ENCODE measurements at regions not wholly inside any gene's neighbourhood (a gene's known extent, or its start where the extent isn't known, plus 50 kb on each side); places are given as distances from the start of the nearest gene placed in this dataset.

DNA sequence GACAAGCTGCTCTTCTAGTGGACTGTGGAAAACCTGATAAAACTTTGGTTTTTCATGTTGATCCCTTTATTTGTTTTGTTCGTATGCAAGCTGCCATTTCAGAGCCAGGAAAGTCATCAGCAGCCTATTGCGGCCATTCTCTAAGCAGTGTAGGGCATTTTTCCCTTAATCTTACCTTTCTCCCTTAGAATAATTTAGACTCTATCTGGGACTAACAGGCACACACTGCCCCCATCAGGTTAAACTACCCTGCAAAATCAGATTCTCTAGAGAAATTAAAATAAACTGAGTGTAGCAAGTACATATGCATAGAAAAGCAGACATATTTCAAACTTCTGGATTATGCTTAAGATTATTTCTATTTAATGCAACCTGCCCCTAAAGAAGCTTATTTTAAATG is 347.5 kb downstream of the METTL4 start:
- Histone ChIP-seq H3K9me2 (ENCODE audit: insufficient read depth) (no peaks in the 10 kb centered on the region), H2AFZ (ENCODE audit: low read depth, low read length, poor library complexity, severe bottlenecking) (no peak overlapping the region), H3K4me3 (replicated peaks in 1 of 2; ENCODE audit: low read depth in 1 of 2, low read length in 2 of 2) (no peak overlapping the region), H3K9ac (ENCODE audit: low read length) (no peak overlapping the region), H4K20me1 (ENCODE audit: insufficient read depth) (no peaks in the 10 kb centered on the region), H3K79me2 (ENCODE audit: insufficient read depth, low read length) (no peaks in the 10 kb centered on the region), H3K4me1 (ENCODE audit: control insufficient read depth in 1 of 2, insufficient read depth in 2 of 2, low read length in 2 of 2) (no peaks in the 10 kb centered on the region), H3K27ac (ENCODE audit: low read depth, low read length) (no peak overlapping the region), H3K36me3 (ENCODE audit: control insufficient read depth in 1 of 2, insufficient read depth in 2 of 2, low read length in 2 of 2) (no peaks in the 10 kb centered on the region), H3K27me3 (ENCODE audit: insufficient read depth, low read length) (no peaks in the 10 kb centered on the region), H3K9me3 (ENCODE audit: control insufficient read depth in 1 of 2, insufficient read depth in 1 of 2, low read depth in 1 of 2, low read length in 2 of 2) (no peaks in the 10 kb centered on the region), H3K4me2 (ENCODE audit: low read length) (no peak overlapping the region)
- BruUV-seq (replicated peaks) = no TSS peak
- CTCF ChIA-PET = interaction anchor here (0.7 to 3.1 kb wide), 6 partner anchors 120 to 638 kb away, joined by 3 to 11 read pairs (median 5); no protein-coding TSS in a partner anchor
- DNase-seq (ENCODE audit: low read depth, low spot score) (peak; percentile 15), ATAC-seq (peak; percentile 67)
- POLR2A ChIA-PET = no interaction called here
- RAD21 ChIA-PET (ENCODE audit: low non-redundant PET in 1 of 2, low total read pairs in 2 of 2, uncharacterized antibody in 2 of 2, unreplicated experiment in 2 of 2) = no interaction called here
- TF ChIP-seq, protein P1, sequence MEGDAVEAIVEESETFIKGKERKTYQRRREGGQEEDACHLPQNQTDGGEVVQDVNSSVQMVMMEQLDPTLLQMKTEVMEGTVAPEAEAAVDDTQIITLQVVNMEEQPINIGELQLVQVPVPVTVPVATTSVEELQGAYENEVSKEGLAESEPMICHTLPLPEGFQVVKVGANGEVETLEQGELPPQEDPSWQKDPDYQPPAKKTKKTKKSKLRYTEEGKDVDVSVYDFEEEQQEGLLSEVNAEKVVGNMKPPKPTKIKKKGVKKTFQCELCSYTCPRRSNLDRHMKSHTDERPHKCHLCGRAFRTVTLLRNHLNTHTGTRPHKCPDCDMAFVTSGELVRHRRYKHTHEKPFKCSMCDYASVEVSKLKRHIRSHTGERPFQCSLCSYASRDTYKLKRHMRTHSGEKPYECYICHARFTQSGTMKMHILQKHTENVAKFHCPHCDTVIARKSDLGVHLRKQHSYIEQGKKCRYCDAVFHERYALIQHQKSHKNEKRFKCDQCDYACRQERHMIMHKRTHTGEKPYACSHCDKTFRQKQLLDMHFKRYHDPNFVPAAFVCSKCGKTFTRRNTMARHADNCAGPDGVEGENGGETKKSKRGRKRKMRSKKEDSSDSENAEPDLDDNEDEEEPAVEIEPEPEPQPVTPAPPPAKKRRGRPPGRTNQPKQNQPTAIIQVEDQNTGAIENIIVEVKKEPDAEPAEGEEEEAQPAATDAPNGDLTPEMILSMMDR (IDR thresholded peaks at IDR 0.05 in 2 of 3, conservative IDR thresholded peaks at IDR 0.05 in 1 of 3; ENCODE audit: borderline replicate concordance in 1 of 3, insufficient read depth in 1 of 3, low read depth in 2 of 3, low read length in 2 of 3) = peak; percentile 40 to 61 (median 49); a peak in 5 of 6 replicates
- no peak for TF ChIP-seq SP1 (IDR thresholded peaks at IDR 0.05; ENCODE audit: low read depth)
- TF ChIP-seq, protein P2, sequence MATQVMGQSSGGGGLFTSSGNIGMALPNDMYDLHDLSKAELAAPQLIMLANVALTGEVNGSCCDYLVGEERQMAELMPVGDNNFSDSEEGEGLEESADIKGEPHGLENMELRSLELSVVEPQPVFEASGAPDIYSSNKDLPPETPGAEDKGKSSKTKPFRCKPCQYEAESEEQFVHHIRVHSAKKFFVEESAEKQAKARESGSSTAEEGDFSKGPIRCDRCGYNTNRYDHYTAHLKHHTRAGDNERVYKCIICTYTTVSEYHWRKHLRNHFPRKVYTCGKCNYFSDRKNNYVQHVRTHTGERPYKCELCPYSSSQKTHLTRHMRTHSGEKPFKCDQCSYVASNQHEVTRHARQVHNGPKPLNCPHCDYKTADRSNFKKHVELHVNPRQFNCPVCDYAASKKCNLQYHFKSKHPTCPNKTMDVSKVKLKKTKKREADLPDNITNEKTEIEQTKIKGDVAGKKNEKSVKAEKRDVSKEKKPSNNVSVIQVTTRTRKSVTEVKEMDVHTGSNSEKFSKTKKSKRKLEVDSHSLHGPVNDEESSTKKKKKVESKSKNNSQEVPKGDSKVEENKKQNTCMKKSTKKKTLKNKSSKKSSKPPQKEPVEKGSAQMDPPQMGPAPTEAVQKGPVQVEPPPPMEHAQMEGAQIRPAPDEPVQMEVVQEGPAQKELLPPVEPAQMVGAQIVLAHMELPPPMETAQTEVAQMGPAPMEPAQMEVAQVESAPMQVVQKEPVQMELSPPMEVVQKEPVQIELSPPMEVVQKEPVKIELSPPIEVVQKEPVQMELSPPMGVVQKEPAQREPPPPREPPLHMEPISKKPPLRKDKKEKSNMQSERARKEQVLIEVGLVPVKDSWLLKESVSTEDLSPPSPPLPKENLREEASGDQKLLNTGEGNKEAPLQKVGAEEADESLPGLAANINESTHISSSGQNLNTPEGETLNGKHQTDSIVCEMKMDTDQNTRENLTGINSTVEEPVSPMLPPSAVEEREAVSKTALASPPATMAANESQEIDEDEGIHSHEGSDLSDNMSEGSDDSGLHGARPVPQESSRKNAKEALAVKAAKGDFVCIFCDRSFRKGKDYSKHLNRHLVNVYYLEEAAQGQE (IDR thresholded peaks at IDR 0.05; ENCODE audit: low read depth) = no peak
- no peak for TF ChIP-seq YY1 (IDR thresholded peaks at IDR 0.05; ENCODE audit: extremely low read depth, insufficient replicate concordance, low read depth, low read length)
- TF ChIP-seq JUND (IDR thresholded peaks at IDR 0.05) = no peak
- no peak for TF ChIP-seq CBX3 (IDR thresholded peaks at IDR 0.05; ENCODE audit: low read depth)
- TF ChIP-seq, protein P3, sequence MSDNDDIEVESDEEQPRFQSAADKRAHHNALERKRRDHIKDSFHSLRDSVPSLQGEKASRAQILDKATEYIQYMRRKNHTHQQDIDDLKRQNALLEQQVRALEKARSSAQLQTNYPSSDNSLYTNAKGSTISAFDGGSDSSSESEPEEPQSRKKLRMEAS (IDR thresholded peaks at IDR 0.05) = no peak
- no peak for TF ChIP-seq TCF7L2 (IDR thresholded peaks at IDR 0.05; ENCODE audit: borderline replicate concordance, extremely low read depth, insufficient read depth, insufficient read length)
- TF ChIP-seq, protein P4, sequence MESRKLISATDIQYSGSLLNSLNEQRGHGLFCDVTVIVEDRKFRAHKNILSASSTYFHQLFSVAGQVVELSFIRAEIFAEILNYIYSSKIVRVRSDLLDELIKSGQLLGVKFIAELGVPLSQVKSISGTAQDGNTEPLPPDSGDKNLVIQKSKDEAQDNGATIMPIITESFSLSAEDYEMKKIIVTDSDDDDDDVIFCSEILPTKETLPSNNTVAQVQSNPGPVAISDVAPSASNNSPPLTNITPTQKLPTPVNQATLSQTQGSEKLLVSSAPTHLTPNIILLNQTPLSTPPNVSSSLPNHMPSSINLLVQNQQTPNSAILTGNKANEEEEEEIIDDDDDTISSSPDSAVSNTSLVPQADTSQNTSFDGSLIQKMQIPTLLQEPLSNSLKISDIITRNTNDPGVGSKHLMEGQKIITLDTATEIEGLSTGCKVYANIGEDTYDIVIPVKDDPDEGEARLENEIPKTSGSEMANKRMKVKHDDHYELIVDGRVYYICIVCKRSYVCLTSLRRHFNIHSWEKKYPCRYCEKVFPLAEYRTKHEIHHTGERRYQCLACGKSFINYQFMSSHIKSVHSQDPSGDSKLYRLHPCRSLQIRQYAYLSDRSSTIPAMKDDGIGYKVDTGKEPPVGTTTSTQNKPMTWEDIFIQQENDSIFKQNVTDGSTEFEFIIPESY (IDR thresholded peaks at IDR 0.05; ENCODE audit: extremely low read depth, insufficient replicate concordance, low read length) = no peak
- TF ChIP-seq POLR2AphosphoS5 (IDR thresholded peaks at IDR 0.05; ENCODE audit: low read depth, low read length) = no peak
- peak; percentile 75 for TF ChIP-seq RAD21 (IDR thresholded peaks at IDR 0.05; ENCODE audit: low read depth)
- intact Hi-C loops (cut with micrococcal nuclease) = loop anchor here (2.0 to 5.0 kb wide), 5 partner anchors 117 to 1362 kb away; no protein-coding TSS in a partner anchor
